NCI-H82 treated with DMSO at 0.1 percent for 48 hours (cell line): ENCODE measurements at regions not wholly inside any gene's neighbourhood (a gene's known extent, or its start where the extent isn't known, plus 50 kb on each side); places are given as distances from the start of the nearest gene placed in this dataset.
"Not testable (repeated sequence)": the region's sequence is repeated elsewhere in the genome, so short reads cannot be mapped to it uniquely, and the experiment has no call there.

Experiments used
- DNase-seq: peaks from one replicate; lab custom pipeline; 2025; ENCODE audit not compliant: unreplicated experiment; lab: John Stamatoyannopoulos, UW

- DNase-seq: no peak
These were observed 200.0 kb downstream of the PCDH20 start for GRCh38 chr13:61215601-61216000.

- DNase-seq: no peak
These were observed 200.5 kb downstream of the PCDH20 start for GRCh38 chr13:61215116-61215515.

- DNase-seq: no peak
These were observed 201.1 kb downstream of the PCDH20 start for GRCh38 chr13:61214551-61214950.

- DNase-seq: not testable (repeated sequence)
These were observed 209.8 kb downstream of the PCDH20 start for GRCh38 chr13:61205898-61206297.

- DNase-seq: no peak
These were observed 211.6 kb downstream of the PCDH20 start for GRCh38 chr13:61204025-61204424.

- DNase-seq: no peak
These were observed 213.6 kb downstream of the PCDH20 start for GRCh38 chr13:61202042-61202441.

- peak; percentile 10 for DNase-seq
These were observed 222.8 kb downstream of the PCDH20 start for GRCh38 chr13:61192826-61193225.

GRCh38 chr13:61188057-61188456 lies 227.6 kb downstream of the PCDH20 start:
- no peak for DNase-seq

GRCh38 chr13:61187471-61187870 lies 228.2 kb downstream of the PCDH20 start:
- DNase-seq: no peak

GRCh38 chr13:61183670-61184069 lies 232.0 kb downstream of the PCDH20 start:
- no peak for DNase-seq

- DNase-seq: no peak
These were observed 235.4 kb downstream of the PCDH20 start for GRCh38 chr13:61180234-61180633.

- DNase-seq: no peak
These were observed 235.9 kb downstream of the PCDH20 start for GRCh38 chr13:61179741-61180140.

GRCh38 chr13:61170856-61171255 lies 244.8 kb downstream of the PCDH20 start:
- no peak for DNase-seq

GRCh38 chr13:61162636-61163035 lies 253.0 kb downstream of the PCDH20 start:
- no peak for DNase-seq

GRCh38 chr13:61162106-61162505 lies 253.5 kb downstream of the PCDH20 start:
- DNase-seq: no peak

GRCh38 chr13:61156753-61157152 lies 258.9 kb downstream of the PCDH20 start:
- DNase-seq: no peak

GRCh38 chr13:61151062-61151461 lies 264.6 kb downstream of the PCDH20 start:
- DNase-seq: no peak

GRCh38 chr13:61149331-61149730 lies 266.3 kb downstream of the PCDH20 start:
- DNase-seq: no peak

- DNase-seq: no peak
These were observed 266.8 kb downstream of the PCDH20 start for GRCh38 chr13:61148691-61149315.

- no peak for DNase-seq
These were observed 267.4 kb downstream of the PCDH20 start for GRCh38 chr13:61148211-61148610.

- DNase-seq: no peak
These were observed 269.1 kb downstream of the PCDH20 start for GRCh38 chr13:61146571-61146970.

- no peak for DNase-seq
These were observed 269.5 kb downstream of the PCDH20 start for GRCh38 chr13:61146158-61146557.

- DNase-seq: no peak
These were observed 270.6 kb downstream of the PCDH20 start for GRCh38 chr13:61144834-61145593.
